SJCRH30 (cell line): ENCODE measurements at regions not wholly inside any gene's neighbourhood (a gene's known extent, or its start where the extent isn't known, plus 50 kb on each side); places are given as distances from the start of the nearest gene placed in this dataset.

Experiments used
- DNase-seq, 2 experiments: peaks; one replicate each; pipeline ENCODE4 v3.0.0-alpha.2; 2015 to 2020
- H3K27ac ChIP-seq: fragments of 250-450 bp; sonication (Bioruptor Pico); 2 replicates; pipeline ENCODE4 v1.5.1; 2020; ENCODE audit warnings: mild to moderate bottlenecking, moderate library complexity
- H3K27me3 ChIP-seq: fragments of 250-450 bp; sonication (Bioruptor Pico); 2 replicates; pipeline ENCODE4 v1.5.1; 2020; ENCODE audit warnings: mild to moderate bottlenecking, moderate library complexity
- H3K36me3 ChIP-seq: fragments of 250-450 bp; sonication (Bioruptor Pico); 2 replicates; pipeline ENCODE4 v1.5.1; 2020; ENCODE audit warnings: mild to moderate bottlenecking, moderate library complexity
- H3K4me1 ChIP-seq: fragments of 250-450 bp; sonication (Bioruptor Pico); 2 replicates; pipeline ENCODE4 v1.5.1; 2020; ENCODE audit warnings: mild to moderate bottlenecking, moderate library complexity
- H3K4me3 ChIP-seq: fragments of 250-450 bp; sonication (Bioruptor Pico); 2 replicates; pipeline ENCODE4 v1.5.1; 2020; ENCODE audit warnings: mild to moderate bottlenecking, moderate library complexity
- H3K9me3 ChIP-seq: fragments of 250-450 bp; sonication (Bioruptor Pico); replicated peaks from 2 replicates; pipeline ENCODE4 v1.5.1; 2020; ENCODE audit warnings: mild to moderate bottlenecking, moderate library complexity

DNA sequence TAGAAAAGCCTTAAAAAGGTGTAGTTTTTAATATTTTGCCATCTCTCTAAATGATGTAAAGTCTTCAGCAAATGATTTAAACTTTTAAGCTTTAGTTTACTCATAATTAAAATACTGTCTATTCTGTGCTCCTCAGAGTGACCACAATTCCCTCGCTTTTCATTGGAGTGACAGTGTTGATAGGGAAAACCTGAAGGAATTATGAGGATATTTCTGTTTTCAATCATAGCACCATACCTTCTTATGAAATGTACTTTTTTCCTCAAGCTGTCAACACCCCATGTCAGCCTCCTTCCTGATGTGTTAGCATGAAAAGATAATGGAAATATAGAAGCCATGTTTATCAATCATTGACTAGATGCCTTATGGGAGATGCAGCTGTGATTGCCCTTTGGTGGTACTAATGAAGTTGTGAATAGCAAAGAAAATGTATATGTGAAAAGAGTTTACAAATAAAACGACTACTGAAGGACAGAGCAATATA lies 145.4 kb upstream of the EYS start:
- H3K4me1 ChIP-seq = no peaks in the 10 kb centered on the region
- DNase-seq = no peak
- H3K4me3 ChIP-seq = no peak overlapping the region
- H3K36me3 ChIP-seq = no peaks in the 10 kb centered on the region
- no peaks in the 10 kb centered on the region for H3K27me3 ChIP-seq
- H3K9me3 ChIP-seq = no peaks in the 10 kb centered on the region
- no peak overlapping the region for H3K27ac ChIP-seq

DNA sequence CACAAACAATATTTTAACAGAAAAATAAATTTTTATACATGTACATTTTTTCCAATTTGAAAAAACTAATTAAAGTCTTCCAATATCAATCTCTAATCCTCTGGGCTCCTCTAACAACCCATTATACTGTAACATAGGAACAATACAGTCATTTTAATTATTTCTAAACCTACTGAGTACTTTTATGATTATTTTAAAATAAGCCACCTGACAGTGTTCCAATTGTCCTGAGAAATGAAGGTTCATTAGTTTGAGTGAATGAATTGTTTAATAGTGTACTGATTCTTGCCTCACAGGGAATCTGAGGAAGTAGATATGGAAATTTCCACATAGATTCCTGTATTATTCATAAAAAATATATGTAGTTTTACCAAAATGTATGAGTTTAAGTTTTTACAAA lies 123.1 kb upstream of the EYS start:
- Histone ChIP-seq H3K36me3 (no peaks in the 10 kb centered on the region), H3K4me1 (no peaks in the 10 kb centered on the region), H3K27me3 (no peaks in the 10 kb centered on the region), H3K9me3 (no peaks in the 10 kb centered on the region), H3K27ac (no peak overlapping the region), H3K4me3 (no peak overlapping the region)
- DNase-seq = no peak

DNA sequence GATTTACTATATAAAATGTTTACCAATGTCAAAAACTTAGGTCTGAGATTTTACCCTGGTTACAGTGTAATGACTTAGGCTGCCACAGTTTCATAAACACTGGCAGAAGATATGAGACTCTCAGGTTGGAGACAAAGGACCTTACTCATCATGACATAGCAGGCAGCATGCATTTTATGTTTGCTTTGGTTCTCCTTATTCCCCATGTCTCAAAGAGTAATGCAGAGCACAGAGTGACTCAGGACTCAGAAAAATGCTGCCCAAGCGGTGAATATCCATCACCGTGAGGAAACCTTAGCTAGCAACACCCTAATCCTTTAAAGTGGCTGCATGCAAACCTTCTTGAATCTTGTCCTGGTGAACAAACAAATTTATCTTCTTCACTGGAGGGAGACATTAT lies 112.1 kb upstream of the EYS start:
- Histone ChIP-seq H3K9me3 (no peaks in the 10 kb centered on the region), H3K27me3 (no peaks in the 10 kb centered on the region), H3K36me3 (no peaks in the 10 kb centered on the region), H3K4me1 (no peaks in the 10 kb centered on the region), H3K4me3 (no peak overlapping the region), H3K27ac (no peak overlapping the region)
- no peak for DNase-seq

DNA sequence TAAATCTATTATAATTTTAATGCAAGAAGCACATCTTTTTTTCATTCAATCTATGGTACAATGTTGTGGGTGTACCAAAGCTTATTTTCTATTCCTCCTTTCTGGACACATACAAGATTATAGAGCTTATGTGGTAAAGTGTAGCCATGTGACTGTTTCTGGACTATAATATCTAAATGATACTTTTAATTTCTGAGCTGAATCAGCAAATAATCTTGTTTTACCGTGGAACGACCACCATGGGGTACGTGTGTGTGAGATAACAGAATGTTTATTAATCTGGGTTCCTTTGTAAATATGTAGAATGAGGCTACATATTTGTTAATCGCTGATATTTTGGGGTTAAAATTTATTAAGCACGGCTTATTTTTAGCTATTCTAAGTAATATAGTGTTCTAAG lies 111.5 kb upstream of the EYS start:
- Histone ChIP-seq H3K27ac (no peak overlapping the region), H3K27me3 (no peaks in the 10 kb centered on the region), H3K4me1 (no peaks in the 10 kb centered on the region), H3K9me3 (no peaks in the 10 kb centered on the region), H3K36me3 (no peaks in the 10 kb centered on the region), H3K4me3 (no peak overlapping the region)
- no peak for DNase-seq

DNA sequence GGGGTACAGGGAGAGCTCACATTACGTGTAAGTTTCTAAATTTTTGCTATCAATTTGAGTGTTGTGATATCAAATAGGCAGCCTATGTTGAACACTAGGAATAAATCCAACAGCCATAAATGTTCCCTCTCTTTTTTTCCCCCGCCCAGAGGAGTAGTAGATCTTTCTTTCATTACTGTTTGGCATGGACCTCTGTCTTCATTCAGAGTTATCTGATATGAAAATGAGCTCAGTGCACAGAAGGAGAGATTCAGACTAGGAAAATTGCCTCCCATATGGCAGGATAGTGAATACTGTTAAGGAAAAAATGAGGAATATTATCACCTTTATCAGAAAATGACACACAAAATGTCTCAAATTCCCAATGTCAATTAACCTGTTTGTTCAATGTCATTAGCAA lies 110.0 kb upstream of the EYS start:
- H3K27me3 ChIP-seq = no peaks in the 10 kb centered on the region
- no peak overlapping the region for H3K4me3 ChIP-seq
- H3K9me3 ChIP-seq = no peaks in the 10 kb centered on the region
- no peaks in the 10 kb centered on the region for H3K4me1 ChIP-seq
- H3K27ac ChIP-seq = no peak overlapping the region
- no peak for DNase-seq
- no peaks in the 10 kb centered on the region for H3K36me3 ChIP-seq

DNA sequence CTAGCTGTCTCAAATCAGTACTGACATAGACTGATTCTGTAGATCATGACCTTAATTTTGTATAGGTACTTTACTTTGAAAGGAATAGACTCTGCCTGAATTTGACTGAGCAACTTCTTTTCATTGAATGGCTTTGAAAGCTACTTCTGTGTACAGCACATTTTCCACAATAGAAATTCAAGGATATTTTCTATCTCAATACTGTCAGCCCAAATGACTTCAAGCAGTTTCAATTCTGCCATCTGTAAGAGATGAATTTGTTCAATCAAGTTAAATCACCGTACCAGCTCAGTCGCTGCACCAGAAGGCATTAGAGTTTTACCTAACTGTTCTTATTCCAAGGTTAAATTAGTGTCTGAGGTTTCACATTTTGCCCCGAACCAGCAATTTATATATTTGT lies 107.0 kb upstream of the EYS start:
- Histone ChIP-seq H3K36me3 (no peaks in the 10 kb centered on the region), H3K4me1 (no peaks in the 10 kb centered on the region), H3K4me3 (no peak overlapping the region)

DNA sequence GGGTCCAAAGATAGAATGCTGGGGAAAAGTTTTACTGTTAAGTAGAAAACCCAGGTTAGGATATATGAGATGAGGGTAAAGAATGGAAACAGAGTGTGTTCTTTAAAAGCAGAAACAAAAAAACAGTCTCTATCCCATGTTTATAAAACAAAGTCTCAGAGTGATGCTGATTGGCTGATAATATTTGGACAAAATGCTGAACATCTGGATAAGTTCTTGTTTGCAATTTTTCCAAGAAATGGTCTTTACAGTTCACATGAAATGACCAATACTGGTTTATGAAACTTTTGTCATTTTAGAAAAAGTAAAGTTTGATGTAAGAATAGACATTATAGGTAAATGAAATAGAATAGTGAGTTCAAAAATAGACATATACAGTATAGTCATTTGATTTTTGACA lies 96.2 kb upstream of the EYS start:
- H3K27ac ChIP-seq = no peak overlapping the region
- no peaks in the 10 kb centered on the region for H3K4me1 ChIP-seq
- H3K4me3 ChIP-seq = no peak overlapping the region
- H3K36me3 ChIP-seq = no peaks in the 10 kb centered on the region
- no peaks in the 10 kb centered on the region for H3K27me3 ChIP-seq
- DNase-seq = no peak
- H3K9me3 ChIP-seq = no peaks in the 10 kb centered on the region

More for the DNA sequence above, 107.0 kb upstream of the EYS start:
- Histone ChIP-seq H3K27ac (no peak overlapping the region), H3K9me3 (no peaks in the 10 kb centered on the region), H3K27me3 (no peaks in the 10 kb centered on the region)
- no peak for DNase-seq

DNA sequence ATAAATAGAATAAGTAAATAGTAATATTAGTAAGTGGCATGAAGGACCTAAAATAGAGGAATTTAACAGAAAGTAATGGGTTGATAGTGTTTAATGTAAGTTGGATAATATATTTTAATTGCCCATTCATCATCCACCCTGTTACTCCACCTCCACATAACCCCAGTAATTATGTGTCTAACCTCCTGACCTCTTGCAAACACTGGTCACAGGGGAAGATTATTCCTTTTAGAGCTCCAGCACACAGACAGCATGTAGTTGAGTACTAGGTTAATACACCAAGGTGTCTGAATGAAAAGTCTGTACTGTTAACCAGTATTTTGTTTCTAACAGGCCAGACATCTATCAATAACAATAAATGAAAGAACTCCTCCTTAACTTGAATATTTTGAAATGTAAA lies 92.4 kb upstream of the EYS start:
- no peaks in the 10 kb centered on the region for H3K9me3 ChIP-seq
- H3K4me3 ChIP-seq = no peak overlapping the region
- H3K4me1 ChIP-seq = no peaks in the 10 kb centered on the region
- no peak for DNase-seq
- no peak overlapping the region for H3K27ac ChIP-seq
- no peaks in the 10 kb centered on the region for H3K36me3 ChIP-seq
- H3K27me3 ChIP-seq = peaks cover 2% of the 10 kb centered on the region; the same call in 1 of the 2 replicates

DNA sequence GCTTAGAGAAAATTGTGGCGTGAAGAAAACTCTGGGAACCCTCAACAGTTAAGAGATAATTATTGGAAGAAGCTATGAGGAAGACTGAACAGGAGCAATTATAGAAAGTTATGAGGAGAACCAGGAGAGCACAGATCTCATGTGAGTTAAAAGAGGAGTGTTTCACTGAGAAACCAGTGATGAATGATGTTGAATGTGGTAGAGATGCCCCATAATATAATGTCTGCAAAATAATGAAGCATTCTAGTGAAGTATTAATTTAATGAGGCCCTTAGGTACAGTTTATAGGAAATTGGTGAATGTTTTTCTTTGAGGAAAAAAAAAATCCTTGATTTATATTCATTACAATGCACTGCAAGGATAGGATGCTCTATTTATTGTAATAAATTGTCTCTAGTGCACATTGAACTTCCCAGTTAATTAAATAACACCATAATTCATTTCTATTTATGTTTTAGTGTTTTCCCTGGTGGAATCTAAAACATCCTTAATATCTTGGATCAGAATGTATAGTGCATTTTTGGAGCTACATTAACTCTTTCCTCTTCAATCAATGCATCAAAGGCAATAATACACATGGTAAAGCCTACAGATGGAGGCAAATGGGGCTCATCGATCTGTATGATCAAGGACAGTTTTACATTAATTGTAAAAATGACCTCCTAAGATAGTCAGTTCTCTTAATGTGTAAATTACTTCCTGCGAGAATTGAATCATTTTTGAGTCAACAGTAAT lies 91.4 kb upstream of the EYS start:
- no peak overlapping the region for H3K4me3 ChIP-seq
- H3K9me3 ChIP-seq = no peaks in the 10 kb centered on the region
- no peak overlapping the region for H3K27ac ChIP-seq
- DNase-seq = no peak
- H3K4me1 ChIP-seq = no peaks in the 10 kb centered on the region
- H3K27me3 ChIP-seq = peaks cover 2% of the 10 kb centered on the region; the same call in 1 of the 2 replicates
- H3K36me3 ChIP-seq = no peaks in the 10 kb centered on the region

DNA sequence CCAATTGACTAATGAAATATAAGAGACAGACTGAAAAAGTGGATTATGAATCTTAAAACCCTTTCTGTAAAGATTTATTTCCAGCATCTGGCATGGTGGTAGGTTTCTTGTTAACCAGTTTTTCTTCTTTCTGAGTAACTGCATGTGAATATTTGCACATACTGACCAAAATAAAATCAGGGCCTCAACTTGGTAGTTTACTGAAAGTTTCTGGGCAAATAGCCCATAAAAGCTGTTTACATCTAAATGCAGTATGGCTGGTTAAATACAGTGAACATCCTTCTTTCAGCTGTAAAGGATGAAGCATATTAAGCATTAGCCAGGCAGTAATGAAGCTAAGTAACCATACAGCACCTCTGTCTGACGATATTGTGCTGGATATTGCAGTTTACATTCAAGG lies 83.6 kb upstream of the EYS start:
- Histone ChIP-seq H3K27ac (no peak overlapping the region), H3K4me1 (no peaks in the 10 kb centered on the region), H3K36me3 (no peaks in the 10 kb centered on the region), H3K4me3 (no peak overlapping the region), H3K27me3 (no peaks in the 10 kb centered on the region), H3K9me3 (no peaks in the 10 kb centered on the region)
- DNase-seq = no peak

DNA sequence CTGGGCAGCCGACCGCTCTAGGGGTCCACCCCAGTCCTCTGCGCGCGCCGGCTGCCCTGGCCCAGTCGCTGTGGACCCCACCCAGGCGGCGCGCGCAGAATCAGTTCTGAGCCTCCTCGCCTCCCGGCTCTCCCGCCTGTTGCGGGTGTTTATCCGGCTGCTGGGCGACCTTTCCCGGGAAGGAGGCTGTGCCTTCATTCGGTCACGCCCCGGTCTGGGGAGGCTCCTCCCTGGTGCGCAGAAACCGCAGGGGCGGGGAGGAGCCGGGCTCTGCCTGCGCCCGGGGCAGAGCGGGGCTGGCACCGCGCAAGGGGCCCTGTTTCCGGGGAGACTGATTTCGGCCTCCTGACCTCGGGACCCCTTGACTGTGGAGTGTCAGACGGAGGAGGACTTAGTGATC lies 80.8 kb upstream of the EYS start:
- no peak for DNase-seq
- no peak overlapping the region for H3K4me3 ChIP-seq
- no peaks in the 10 kb centered on the region for H3K9me3 ChIP-seq
- H3K36me3 ChIP-seq = no peaks in the 10 kb centered on the region
- H3K4me1 ChIP-seq = no peaks in the 10 kb centered on the region
- H3K27ac ChIP-seq = no peak overlapping the region
- H3K27me3 ChIP-seq = no peaks in the 10 kb centered on the region

DNA sequence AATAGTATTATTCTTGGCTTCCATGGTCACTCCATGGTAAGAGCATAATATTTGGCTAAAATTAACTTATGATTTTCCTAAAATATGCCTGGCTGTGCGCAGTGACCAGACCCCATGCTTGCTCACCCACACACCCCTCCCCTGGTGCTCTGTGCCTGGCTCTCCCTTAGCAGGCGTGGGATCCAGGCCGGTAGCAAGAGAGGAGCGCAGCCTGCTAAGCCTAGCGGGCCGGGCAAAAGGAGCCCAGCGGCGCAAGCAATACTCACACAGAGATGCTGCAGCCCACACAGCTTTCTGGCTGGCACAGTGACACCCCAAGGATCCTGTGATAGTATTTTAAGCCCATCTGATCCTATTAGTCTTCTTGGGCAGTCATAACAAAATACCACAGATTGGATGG lies 79.8 kb upstream of the EYS start:
- Histone ChIP-seq H3K4me1 (no peaks in the 10 kb centered on the region), H3K27me3 (no peaks in the 10 kb centered on the region), H3K27ac (no peak overlapping the region), H3K4me3 (no peak overlapping the region), H3K9me3 (no peaks in the 10 kb centered on the region), H3K36me3 (no peaks in the 10 kb centered on the region)
- DNase-seq = no peak

DNA sequence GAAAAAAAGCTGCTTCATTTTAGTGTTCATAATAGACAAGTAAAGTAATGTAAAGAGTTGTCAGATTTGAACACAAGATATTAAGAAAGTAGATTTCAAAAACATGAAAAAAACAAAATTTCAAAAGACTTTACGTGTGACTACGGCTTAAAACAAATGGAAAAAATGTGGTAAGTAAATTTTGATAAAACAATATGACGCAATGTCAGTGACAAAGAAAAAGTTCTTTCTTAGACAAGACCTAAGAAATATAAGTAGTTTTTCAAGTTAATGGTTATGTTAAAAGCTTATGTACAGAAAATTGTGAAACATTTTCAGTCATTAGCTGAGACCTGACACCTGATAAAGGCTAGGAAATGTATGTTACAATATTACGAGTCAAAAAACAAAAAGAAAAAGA lies 73.7 kb upstream of the EYS start:
- H3K9me3 ChIP-seq = no peaks in the 10 kb centered on the region
- DNase-seq = no peak
- H3K27me3 ChIP-seq = no peaks in the 10 kb centered on the region

DNA sequence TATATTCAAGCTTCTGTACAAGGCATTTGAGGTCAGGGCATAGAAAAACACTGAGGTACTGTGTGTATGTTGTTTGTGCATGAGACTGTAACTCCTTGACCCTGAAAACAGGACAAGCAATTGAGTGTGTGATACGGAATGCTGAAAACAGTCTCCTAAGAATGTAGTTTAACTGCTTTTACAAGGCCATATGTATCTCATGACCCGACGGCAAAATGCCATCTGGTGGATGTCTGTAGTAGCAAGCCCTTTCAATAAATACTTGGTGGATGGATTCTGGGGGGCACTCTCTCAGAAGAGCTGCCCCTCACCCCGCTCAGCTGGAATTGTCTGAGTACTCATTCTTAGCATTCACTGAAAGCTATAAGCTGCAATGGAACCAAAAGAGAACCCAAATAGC lies 69.3 kb upstream of the EYS start:
- Histone ChIP-seq H3K27ac (no peak overlapping the region), H3K9me3 (no peaks in the 10 kb centered on the region), H3K4me1 (no peaks in the 10 kb centered on the region), H3K4me3 (no peak overlapping the region), H3K36me3 (no peaks in the 10 kb centered on the region), H3K27me3 (no peaks in the 10 kb centered on the region)
- no peak for DNase-seq

More for the DNA sequence above, 73.7 kb upstream of the EYS start:
- H3K27ac ChIP-seq = no peak overlapping the region
- H3K4me3 ChIP-seq = no peak overlapping the region
- H3K4me1 ChIP-seq = no peaks in the 10 kb centered on the region
- no peaks in the 10 kb centered on the region for H3K36me3 ChIP-seq

DNA sequence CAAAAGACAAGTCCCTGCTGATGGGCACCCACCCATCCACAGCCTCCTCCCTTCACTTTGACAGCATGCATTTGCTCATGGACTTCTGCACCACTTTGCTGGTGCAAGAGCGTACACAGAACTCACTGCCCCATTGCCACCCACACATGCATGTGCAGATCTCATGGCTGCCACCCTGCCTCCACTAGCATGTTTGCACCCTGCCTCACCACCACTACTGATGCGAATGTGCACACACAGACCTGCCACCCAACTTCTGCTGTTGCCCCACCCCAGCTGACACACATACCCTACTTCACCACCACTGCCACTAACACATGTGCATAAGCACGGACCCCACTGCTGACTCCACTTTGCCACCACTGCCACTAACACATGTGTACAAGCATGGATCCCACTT lies 64.9 kb upstream of the EYS start:
- no peak overlapping the region for H3K27ac ChIP-seq
- no peak for DNase-seq
- no peaks in the 10 kb centered on the region for H3K9me3 ChIP-seq
- H3K4me3 ChIP-seq = no peak overlapping the region
- H3K27me3 ChIP-seq = no peaks in the 10 kb centered on the region
- no peaks in the 10 kb centered on the region for H3K4me1 ChIP-seq
- no peaks in the 10 kb centered on the region for H3K36me3 ChIP-seq

DNA sequence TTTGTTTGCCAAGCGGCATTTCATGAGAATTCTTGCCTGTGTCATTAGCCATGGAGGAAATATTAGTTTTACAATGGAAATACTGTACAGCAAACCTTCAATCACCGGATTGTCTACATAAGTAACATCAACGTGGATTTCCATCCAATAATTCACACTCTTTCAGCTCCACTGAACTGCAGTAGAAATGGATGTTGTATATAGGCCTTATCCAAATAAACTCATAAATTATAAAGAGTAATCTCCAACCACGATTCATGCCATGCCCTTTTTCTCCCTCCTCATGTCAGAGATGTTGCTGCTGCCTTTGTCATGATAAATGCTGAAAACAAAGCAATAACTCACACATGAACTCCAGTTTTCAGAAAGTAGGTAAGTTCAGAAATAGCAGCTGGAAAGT lies 54.9 kb upstream of the EYS start:
- Histone ChIP-seq H3K36me3 (no peaks in the 10 kb centered on the region), H3K4me3 (no peak overlapping the region), H3K27me3 (no peaks in the 10 kb centered on the region), H3K4me1 (no peaks in the 10 kb centered on the region), H3K9me3 (no peaks in the 10 kb centered on the region; the same call in 1 of the 2 replicates), H3K27ac (no peak overlapping the region)
- DNase-seq = no peak
